H1 (cell line): ENCODE measurements at regions not wholly inside any gene's neighbourhood (a gene's known extent, or its start where the extent isn't known, plus 50 kb on each side); places are given as distances from the start of the nearest gene placed in this dataset.

Source experiments
- CTCF ChIA-PET: fragments of 300-600 bp; sonication (Branson Sonifier 250); formaldehyde crosslinking; loops from one replicate; lab custom pipeline; 2021; ENCODE audit not compliant: partially characterized antibody; lab: Charles Lee
- POLR2A ChIA-PET: fragments of 300-600 bp; sonication (Branson Sonifier 250); formaldehyde crosslinking; loops from one replicate; lab custom pipeline; 2021; ENCODE audit warnings: inconsistent platforms; ENCODE audit not compliant: partially characterized antibody; lab: Charles Lee
- DNase-seq, 2 experiments: peaks; one replicate each; pipeline versions ENCODE4 v3.0.0 to v3.0.0-alpha.2; 2010 to 2022; ENCODE audit warnings: low spot score in 2 of 2, low read depth in 1 of 2, mixed read lengths in 1 of 2
- FAIRE-seq: peaks from 2 replicates; lab custom pipeline; 2011; peaks lifted over from hg19 to GRCh38; lab: Jason Lieb, UNC
- H2AFZ ChIP-seq: 2 replicates; pipeline ENCODE4 v1.8.1; 2012; ENCODE audit warnings: low read length, inconsistent platforms
- H2AK5ac ChIP-seq: 2 replicates; pipeline ENCODE4 v1.6.1; 2013; ENCODE audit warnings: low read depth, low read length
- H2BK120ac ChIP-seq: replicated peaks from 2 replicates; pipeline ENCODE3; 2013; ENCODE audit warnings: low read depth, low read length, inconsistent platforms
- H2BK12ac ChIP-seq: 2 replicates; pipeline ENCODE4 v1.6.1; 2013; ENCODE audit warnings: low read depth, low read length
- H2BK15ac ChIP-seq: 2 replicates; pipeline ENCODE4 v1.6.1; 2013; ENCODE audit warnings: low read length
- H2BK20ac ChIP-seq: 2 replicates; pipeline ENCODE4 v1.6.1; 2013; ENCODE audit warnings: low read length
- H2BK5ac ChIP-seq: 2 replicates; pipeline ENCODE4 v1.6.1; 2013; ENCODE audit warnings: low read depth, low read length
- H3K14ac ChIP-seq: 2 replicates; pipeline ENCODE4 v1.6.1; 2013; ENCODE audit warnings: inconsistent platforms; ENCODE audit not compliant: insufficient read length
- H3K18ac ChIP-seq: 2 replicates; pipeline ENCODE4 v1.6.1; 2013; ENCODE audit warnings: low read length; ENCODE audit errors: extremely low read depth
- H3K23ac ChIP-seq: 2 replicates; pipeline ENCODE4 v1.6.1; 2013; ENCODE audit warnings: inconsistent platforms; ENCODE audit not compliant: insufficient read length
- H3K23me2 ChIP-seq: 2 replicates; pipeline ENCODE4 v1.6.1; 2013; ENCODE audit warnings: low read depth, low read length
- H3K27ac ChIP-seq: 2 replicates; pipeline ENCODE4 v1.6.1; 2011; ENCODE audit warnings: low read depth, low read length, inconsistent platforms
- H3K27me3 ChIP-seq, 4 experiments: replicated peaks in 1 of 4; 1 replicate in 1 of 4; 2 replicates in 3 of 4; pipeline versions ENCODE4 v1.6.1 to v1.8.1; 2011 to 2013; ENCODE audit warnings: low read length in 3 of 4, mild to moderate bottlenecking in 3 of 4, inconsistent platforms in 2 of 4, mixed read lengths in 2 of 4, moderate library complexity in 1 of 4; ENCODE audit not compliant: control insufficient read depth in 3 of 4, insufficient read depth in 3 of 4; ENCODE audit errors: extremely low read depth in 1 of 4
- H3K36me3 ChIP-seq, 4 experiments: 2 replicates each; pipeline versions ENCODE4 v1.6.1 to v1.8.1; 2011 to 2013; ENCODE audit warnings: mild to moderate bottlenecking in 4 of 4, low read length in 3 of 4, moderate library complexity in 2 of 4, control low read depth in 1 of 4, inconsistent platforms in 1 of 4; ENCODE audit not compliant: insufficient read depth in 4 of 4, control insufficient read depth in 2 of 4
- H3K4ac ChIP-seq: replicated peaks from 2 replicates; pipeline ENCODE3; 2013; ENCODE audit warnings: low read length, low read depth, mixed read lengths, inconsistent platforms; ENCODE audit not compliant: insufficient read length
- H3K4me1 ChIP-seq, 4 experiments: replicated peaks in 1 of 4; 1 replicate in 1 of 4; 2 replicates in 3 of 4; pipeline versions ENCODE4 v1.6.1 to v1.8.1; 2011 to 2013; ENCODE audit warnings: low read length in 3 of 4, inconsistent platforms in 2 of 4, mixed read lengths in 1 of 4; ENCODE audit not compliant: insufficient read depth in 4 of 4, control insufficient read depth in 3 of 4
- H3K4me2 ChIP-seq, 2 experiments: 2 replicates each; pipeline versions ENCODE4 v1.6.1 to v1.8.1; 2011 to 2013; ENCODE audit warnings: low read depth in 2 of 2, low read length in 2 of 2, control low read depth in 1 of 2, inconsistent platforms in 1 of 2, mild to moderate bottlenecking in 1 of 2; ENCODE audit not compliant: insufficient read depth in 1 of 2
- H3K4me3 ChIP-seq, 4 experiments: fragments of 200-600, 300-600 bp in 1 of 4; sonication (generic), shearing (Covaris generic), sonication (Bioruptor Twin) in 1 of 4; 2 replicates each; pipeline versions ENCODE4 v1.5.1 to v1.8.1; 2011 to 2016; ENCODE audit warnings: low read length in 4 of 4, low read depth in 3 of 4, control low read depth in 2 of 4, inconsistent platforms in 2 of 4, mild to moderate bottlenecking in 2 of 4, mixed read lengths in 1 of 4, moderate library complexity in 1 of 4; ENCODE audit not compliant: insufficient read depth in 2 of 4; ENCODE audit errors: extremely low read depth in 1 of 4
- H3K56ac ChIP-seq: replicated peaks from 2 replicates; pipeline ENCODE3; 2013; ENCODE audit warnings: low read depth, mild to moderate bottlenecking, mixed read lengths, low read length, inconsistent platforms; ENCODE audit not compliant: insufficient read length
- H3K79me1 ChIP-seq: 2 replicates; pipeline ENCODE4 v1.6.1; 2013; ENCODE audit warnings: low read depth, low read length, control low read depth
- H3K79me2 ChIP-seq, 2 experiments: 2 replicates each; pipeline versions ENCODE4 v1.6.1 to v1.8.1; 2012 to 2013; ENCODE audit warnings: low read length in 2 of 2, mild to moderate bottlenecking in 2 of 2, inconsistent platforms in 1 of 2; ENCODE audit not compliant: insufficient read depth in 2 of 2, control insufficient read depth in 1 of 2
- H3K9ac ChIP-seq, 4 experiments: replicated peaks in 1 of 4; 1 replicate in 1 of 4; 2 replicates in 3 of 4; pipeline versions ENCODE4 v1.6.1 to v1.8.1; 2011 to 2013; ENCODE audit warnings: low read depth in 3 of 4, low read length in 3 of 4, control low read depth in 2 of 4, mild to moderate bottlenecking in 2 of 4, moderate library complexity in 2 of 4, inconsistent platforms in 1 of 4; ENCODE audit errors: extremely low read depth in 1 of 4
- H3K9me3 ChIP-seq, 2 experiments: 2 replicates each; pipeline versions ENCODE4 v1.6.1 to v1.8.1; 2012 to 2013; ENCODE audit warnings: mild to moderate bottlenecking in 2 of 2, moderate library complexity in 2 of 2, control low read depth in 1 of 2, inconsistent platforms in 1 of 2, low read depth in 1 of 2, low read length in 1 of 2, mixed read lengths in 1 of 2; ENCODE audit not compliant: insufficient read depth in 2 of 2
- H4K20me1 ChIP-seq, 2 experiments: replicated peaks in 1 of 2; 2 replicates each; pipeline versions ENCODE3 to v1.8.1; 2011 to 2013; ENCODE audit warnings: inconsistent platforms in 2 of 2, low read length in 2 of 2, mild to moderate bottlenecking in 1 of 2; ENCODE audit not compliant: insufficient read depth in 2 of 2, control insufficient read depth in 1 of 2
- H4K5ac ChIP-seq: 2 replicates; pipeline ENCODE4 v1.6.1; 2013; ENCODE audit warnings: low read length, low read depth, mixed read lengths, inconsistent platforms; ENCODE audit not compliant: insufficient read length
- H4K8ac ChIP-seq: 2 replicates; pipeline ENCODE4 v1.8.0; 2013; ENCODE audit warnings: mild to moderate bottlenecking, moderate library complexity, low read length, inconsistent platforms; ENCODE audit not compliant: insufficient read depth; ENCODE audit errors: extremely low read depth
- H4K91ac ChIP-seq: replicated peaks from 2 replicates; pipeline ENCODE3; 2013; ENCODE audit warnings: low read length, mixed read lengths, inconsistent platforms; ENCODE audit not compliant: insufficient read length
- FOSL1 ChIP-seq: IDR thresholded peaks from 2 replicates; pipeline ENCODE4 v1.6.1; 2011; ENCODE audit warnings: mild to moderate bottlenecking, low read depth, low read length, moderate library complexity; ENCODE audit not compliant: insufficient read depth
- GABPA ChIP-seq: IDR thresholded peaks from 2 replicates; pipeline ENCODE4 v1.6.1; 2011; ENCODE audit warnings: mild to moderate bottlenecking, low read length, moderate library complexity, borderline replicate concordance; ENCODE audit not compliant: insufficient read depth
- GTF2F1 ChIP-seq: IDR thresholded peaks from 2 replicates; pipeline ENCODE4 v1.6.1; 2012; ENCODE audit warnings: low read depth, low read length, improper control_type of control experiment, borderline replicate concordance
- TCF12 ChIP-seq: IDR thresholded peaks from 2 replicates; pipeline ENCODE4 v1.6.1; 2011; ENCODE audit warnings: low read depth, mild to moderate bottlenecking, low read length
- YY1 ChIP-seq: IDR thresholded peaks from 2 replicates; pipeline ENCODE4 v1.6.1; 2011; ENCODE audit warnings: low read depth, mild to moderate bottlenecking, low read length
- WGBS, 2 experiments: shearing (Covaris generic) in 1 of 2; methylation state at CpG; one replicate each; pipeline versions ENCODE4 v1.1.6 to v1.1.7; 2013 to 2015; ENCODE audit warnings: low lambda C conversion rate in 2 of 2, mixed read lengths in 2 of 2, inconsistent platforms in 1 of 2, low coverage in 1 of 2, missing lambda C conversion rate in 1 of 2; ENCODE audit not compliant: insufficient replicate concordance in 2 of 2, insufficient coverage in 1 of 2, insufficient read length in 1 of 2; ENCODE audit errors: extremely low coverage in 1 of 2, missing lambda C conversion rate in 1 of 2; 5-methylcytosine and 5-hydroxymethylcytosine counted together
- TF ChIP-seq, protein P1 (sequence below): IDR thresholded peaks from 2 replicates; pipeline ENCODE4 v1.6.1; 2011; ENCODE audit warnings: low read depth, mild to moderate bottlenecking, low read length; ENCODE audit not compliant: insufficient read depth

DNA sequence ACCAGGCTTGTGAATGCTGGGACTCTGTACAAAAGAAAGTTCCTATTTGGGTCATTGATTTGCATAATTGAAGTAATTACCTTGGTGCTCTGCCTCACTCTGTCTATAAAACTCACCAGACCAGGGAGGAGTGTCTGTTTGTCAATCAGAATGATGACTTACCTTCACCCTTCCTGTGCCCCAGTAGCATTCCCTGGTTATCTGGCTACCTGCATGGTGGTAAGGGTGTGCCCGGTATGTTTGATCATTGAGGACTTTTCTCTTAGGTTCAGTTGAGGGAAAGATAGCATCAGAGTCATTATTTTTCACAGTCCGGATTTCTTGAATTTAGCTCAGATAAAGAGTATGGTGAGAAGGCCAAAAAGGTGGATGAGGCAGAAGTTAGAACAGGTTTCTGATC, 190.0 kb downstream of the BRINP2 start:
- Histone ChIP-seq H2AFZ (no peak overlapping the region), H3K9me3 (no peaks in the 10 kb centered on the region), H4K20me1 (no peaks in the 10 kb centered on the region), H3K79me2 (no peaks in the 10 kb centered on the region), H4K91ac (no peak overlapping the region), H3K79me1 (no peaks in the 10 kb centered on the region), H2BK5ac (no peak overlapping the region), H3K9ac (no peak overlapping the region)
- CTCF ChIA-PET, result interaction anchor here (0.8 to 1.1 kb wide), 2 partner anchors 64 to 587 kb away, joined by 3 read pairs; no protein-coding TSS in a partner anchor
- DNase-seq, result no peak
- TF ChIP-seq GTF2F1 (no peak), GABPA (no peak), TCF12 (no peak), YY1 (no peak), FOSL1 (no peak)
- TF ChIP-seq, protein P1, sequence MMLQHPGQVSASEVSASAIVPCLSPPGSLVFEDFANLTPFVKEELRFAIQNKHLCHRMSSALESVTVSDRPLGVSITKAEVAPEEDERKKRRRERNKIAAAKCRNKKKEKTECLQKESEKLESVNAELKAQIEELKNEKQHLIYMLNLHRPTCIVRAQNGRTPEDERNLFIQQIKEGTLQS, result no peak
- TF ChIP-seq, all 59 proteins: peak for 0
- Histone ChIP-seq H2BK20ac (no peak overlapping the region), H4K5ac (no peak overlapping the region), H4K8ac (no peak overlapping the region), H3K27me3 (no peaks in the 10 kb centered on the region), H3K36me3 (no peaks in the 10 kb centered on the region), H3K14ac (no peak overlapping the region), H2BK15ac (no peak overlapping the region), H3K18ac (no peak overlapping the region), H3K23me2 (no peaks in the 10 kb centered on the region), H3K23ac (no peak overlapping the region), H2BK12ac (no peak overlapping the region), H3K4me1 (no peaks in the 10 kb centered on the region), H3K4me2 (no peak overlapping the region), H3K4me3 (no peak overlapping the region), H3K4ac (no peak overlapping the region), H2AK5ac (no peak overlapping the region), H3K27ac (no peak overlapping the region), H3K56ac (no peak overlapping the region), H2BK120ac (no peak overlapping the region)
- POLR2A ChIA-PET, result no interaction called here
- FAIRE-seq, result no peak
- 97% methylated on average over 2 of the region's 2 CpGs; no CpG with 5 or more reads in 1 of the 2 experiments for WGBS, 2 experiments
